GM12878 (cell line): ENCODE measurements at regions not wholly inside any gene's neighbourhood (a gene's known extent, or its start where the extent isn't known, plus 50 kb on each side); places are given as distances from the start of the nearest gene placed in this dataset.
"Not testable (repeated sequence)": the region's sequence is repeated elsewhere in the genome, so short reads cannot be mapped to it uniquely, and the experiment has no call there.

ENCODE experiments used
- CTCF ChIP-seq, 3 experiments: IDR thresholded peaks in 2 of 3; conservative IDR thresholded peaks in 1 of 3; 2 replicates each; pipeline ENCODE4 v1.5.1; 2011; ENCODE audit warnings: low read depth in 3 of 3, low read length in 3 of 3, mild to moderate bottlenecking in 3 of 3, control low read depth in 2 of 3, moderate library complexity in 2 of 3, inconsistent platforms in 1 of 3, mixed read lengths in 1 of 3; ENCODE audit not compliant: control insufficient read depth in 2 of 3, insufficient read depth in 1 of 3; ENCODE audit errors: extremely low read depth in 1 of 3
- E2F4 ChIP-seq: IDR thresholded peaks from 2 replicates; pipeline ENCODE4 v1.6.1; 2012; ENCODE audit warnings: low read depth, low read length, improper control_type of control experiment
- EP300 ChIP-seq, 2 experiments: fragments of 150-350 bp in 1 of 2; IDR thresholded peaks; 2 replicates each; pipeline ENCODE4 v1.6.1; 2011 to 2012; ENCODE audit warnings: low read depth in 2 of 2, low read length in 2 of 2, borderline replicate concordance in 1 of 2, improper control_type of control experiment in 1 of 2, inconsistent platforms in 1 of 2; ENCODE audit not compliant: control insufficient read depth in 1 of 2
- POLR2AphosphoS5 ChIP-seq: IDR thresholded peaks from 2 replicates; pipeline ENCODE4 v1.6.1; 2011; ENCODE audit warnings: mild to moderate bottlenecking, low read length, inconsistent platforms
- RAD51 ChIP-seq: fragments of 450-650 bp; IDR thresholded peaks from 2 replicates; pipeline ENCODE4 v1.6.1; 2016; ENCODE audit warnings: moderate library complexity, mild to moderate bottlenecking, inconsistent platforms
- USF1 ChIP-seq: IDR thresholded peaks from 2 replicates; pipeline ENCODE4 v1.6.1; 2011; ENCODE audit warnings: borderline replicate concordance, low read depth, mild to moderate bottlenecking, moderate library complexity, mixed read lengths, low read length; ENCODE audit not compliant: insufficient read depth; ENCODE audit errors: extremely low read length

GRCh38 chr4:85033838-85034237 lies 67.3 kb upstream of the WDFY3 start:
- TF ChIP-seq EP300 (IDR thresholded peaks at IDR 0.05; ENCODE audit: borderline replicate concordance in 1 of 2, control insufficient read depth in 1 of 2, low read depth in 2 of 2, low read length in 2 of 2); E2F4; USF1; POLR2AphosphoS5; CTCF (IDR thresholded peaks at IDR 0.05 in 2 of 3, conservative IDR thresholded peaks at IDR 0.05 in 1 of 3; ENCODE audit: control insufficient read depth in 2 of 3, extremely low read depth in 1 of 3, insufficient read depth in 1 of 3, low read depth in 3 of 3, low read length in 3 of 3); RAD51: not testable (repeated sequence)
